ENCODE measurements at regions not wholly inside any gene's neighbourhood (a gene's known extent, or its start where the extent isn't known, plus 50 kb on each side); places are given as distances from the start of the nearest gene placed in this dataset.

DNA sequence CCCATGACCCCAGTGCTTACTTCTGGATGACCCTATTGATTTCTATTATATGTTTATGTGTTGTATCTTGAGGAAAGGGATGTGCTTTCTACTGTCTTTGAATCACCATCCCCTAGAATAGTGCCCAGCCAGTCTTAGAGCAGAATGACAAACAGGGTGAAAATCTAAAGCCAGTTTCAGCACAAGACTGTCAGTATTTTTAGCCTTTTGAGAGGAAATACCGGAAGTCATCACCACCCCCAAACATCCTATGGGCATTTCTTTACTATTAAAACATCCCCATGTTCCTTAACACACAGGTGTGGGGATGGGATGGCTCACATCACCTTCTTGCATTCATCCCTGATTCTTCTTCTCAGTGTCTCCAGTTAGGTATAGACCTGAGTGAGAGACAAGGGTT, 52.1 kb upstream of the UBE2L5 start:
- no peak for TF ChIP-seq CTCF (IDR thresholded peaks at IDR 0.05)
- TF ChIP-seq POLR2A (IDR thresholded peaks at IDR 0.05), result no peak
- no peak for TF ChIP-seq EP300 (IDR thresholded peaks at IDR 0.05)

All from tibial nerve (tissue), 4 donors.